ENCODE measurements at regions not wholly inside any gene's neighbourhood (a gene's known extent, or its start where the extent isn't known, plus 50 kb on each side); places are given as distances from the start of the nearest gene placed in this dataset.
"Not testable (repeated sequence)": the region's sequence is repeated elsewhere in the genome, so short reads cannot be mapped to it uniquely, and the experiment has no call there.

- DNase-seq: no peak
Measured at GRCh38 chr4:57373991-57374390, 263.8 kb upstream of the IGFBP7 start.

GRCh38 chr4:57371671-57372070 lies 261.5 kb upstream of the IGFBP7 start:
- no peak for DNase-seq

GRCh38 chr4:57370691-57371090 lies 260.5 kb upstream of the IGFBP7 start:
- DNase-seq: no peak

GRCh38 chr4:57369446-57369845 lies 259.3 kb upstream of the IGFBP7 start:
- DNase-seq: no peak

- no peak for DNase-seq
Measured at GRCh38 chr4:57364255-57364654, 254.1 kb upstream of the IGFBP7 start.

- DNase-seq: no peak
Measured at GRCh38 chr4:57363346-57363745, 253.2 kb upstream of the IGFBP7 start.

GRCh38 chr4:57360681-57361080 lies 250.5 kb upstream of the IGFBP7 start:
- DNase-seq: no peak

GRCh38 chr4:57355101-57355665 lies 245.0 kb upstream of the IGFBP7 start:
- DNase-seq: no peak

- no peak for DNase-seq
Measured at GRCh38 chr4:57351731-57352130, 241.5 kb upstream of the IGFBP7 start.

- no peak for DNase-seq
Measured at GRCh38 chr4:57344296-57344695, 234.1 kb upstream of the IGFBP7 start.

GRCh38 chr4:57342411-57342810 lies 232.2 kb upstream of the IGFBP7 start:
- DNase-seq: no peak

- DNase-seq: not testable (repeated sequence)
Measured at GRCh38 chr4:57338861-57339260, 228.7 kb upstream of the IGFBP7 start.

GRCh38 chr4:57333684-57334083 lies 223.5 kb upstream of the IGFBP7 start:
- no peak for DNase-seq

- no peak for DNase-seq
Measured at GRCh38 chr4:57331959-57332358, 221.8 kb upstream of the IGFBP7 start.

- no peak for DNase-seq
Measured at GRCh38 chr4:57329279-57329678, 219.1 kb upstream of the IGFBP7 start.

GRCh38 chr4:57324673-57325307 lies 214.6 kb upstream of the IGFBP7 start:
- DNase-seq: no peak

- DNase-seq: no peak
Measured at GRCh38 chr4:57320849-57321248, 210.7 kb upstream of the IGFBP7 start.

GRCh38 chr4:57320217-57320616 lies 210.0 kb upstream of the IGFBP7 start:
- DNase-seq: no peak

- no peak for DNase-seq
Measured at GRCh38 chr4:57318703-57319102, 208.5 kb upstream of the IGFBP7 start.

GRCh38 chr4:57314636-57315035 lies 204.5 kb upstream of the IGFBP7 start:
- DNase-seq: no peak

- no peak for DNase-seq
Measured at GRCh38 chr4:57312296-57312695, 202.1 kb upstream of the IGFBP7 start.

GRCh38 chr4:57309658-57310057 lies 199.5 kb upstream of the IGFBP7 start:
- no peak for DNase-seq

GRCh38 chr4:57308301-57308700 lies 198.1 kb upstream of the IGFBP7 start:
- DNase-seq: no peak

- no peak for DNase-seq
Measured at GRCh38 chr4:57305836-57306235, 195.7 kb upstream of the IGFBP7 start.

Data from right forelimb (tissue), 1 donor.